GM10266 (cell line): ENCODE measurements at regions not wholly inside any gene's neighbourhood (a gene's known extent, or its start where the extent isn't known, plus 50 kb on each side); places are given as distances from the start of the nearest gene placed in this dataset.
"Not testable (repeated sequence)": the region's sequence is repeated elsewhere in the genome, so short reads cannot be mapped to it uniquely, and the experiment has no call there.

Experiments
- DNase-seq: peaks from one replicate; pipeline ENCODE4 v3.0.0; 2012; ENCODE audit errors: extremely low spot score
- TF ChIP-seq, protein P1 (sequence below): IDR thresholded peaks from 2 replicates; pipeline ENCODE4 v1.5.1; 2012; ENCODE audit warnings: mild to moderate bottlenecking, low read depth; ENCODE audit not compliant: control insufficient read depth, insufficient read depth; ENCODE audit errors: missing control alignments

DNA sequence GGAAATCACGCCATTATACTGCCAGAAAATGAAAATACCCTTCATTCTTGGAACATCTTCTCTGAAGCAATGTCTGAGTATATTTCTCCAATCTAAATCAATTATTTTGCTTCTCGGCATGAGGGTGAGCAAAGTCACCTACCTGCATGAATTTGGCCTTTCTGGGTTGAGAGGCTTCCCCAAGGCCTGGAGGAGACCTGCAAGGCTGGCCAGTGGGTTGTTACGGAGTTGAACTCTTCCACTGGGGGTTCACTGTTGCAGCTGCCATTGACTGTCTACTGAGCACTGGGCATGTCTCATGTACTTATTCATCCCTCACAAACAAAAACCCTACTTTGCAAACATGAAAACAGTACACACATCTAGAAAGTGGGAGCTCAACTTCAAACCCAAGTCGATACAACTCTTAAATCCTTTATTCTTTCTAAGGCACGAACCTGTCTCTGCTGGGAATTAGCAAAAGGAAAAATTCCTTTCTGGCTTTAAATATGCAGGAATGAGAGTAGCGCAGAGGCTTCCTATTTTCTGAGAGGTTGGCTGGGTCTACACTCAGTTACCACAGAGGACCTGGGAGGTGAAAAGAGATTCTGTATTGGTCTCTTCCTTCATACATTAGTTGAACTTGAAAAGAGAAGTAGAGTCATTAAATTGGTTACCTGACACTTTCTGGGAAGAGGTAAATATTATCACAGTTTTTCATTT lies 87.6 kb upstream of the SGK1 start:
- DNase-seq = no peak
- TF ChIP-seq, protein P1, sequence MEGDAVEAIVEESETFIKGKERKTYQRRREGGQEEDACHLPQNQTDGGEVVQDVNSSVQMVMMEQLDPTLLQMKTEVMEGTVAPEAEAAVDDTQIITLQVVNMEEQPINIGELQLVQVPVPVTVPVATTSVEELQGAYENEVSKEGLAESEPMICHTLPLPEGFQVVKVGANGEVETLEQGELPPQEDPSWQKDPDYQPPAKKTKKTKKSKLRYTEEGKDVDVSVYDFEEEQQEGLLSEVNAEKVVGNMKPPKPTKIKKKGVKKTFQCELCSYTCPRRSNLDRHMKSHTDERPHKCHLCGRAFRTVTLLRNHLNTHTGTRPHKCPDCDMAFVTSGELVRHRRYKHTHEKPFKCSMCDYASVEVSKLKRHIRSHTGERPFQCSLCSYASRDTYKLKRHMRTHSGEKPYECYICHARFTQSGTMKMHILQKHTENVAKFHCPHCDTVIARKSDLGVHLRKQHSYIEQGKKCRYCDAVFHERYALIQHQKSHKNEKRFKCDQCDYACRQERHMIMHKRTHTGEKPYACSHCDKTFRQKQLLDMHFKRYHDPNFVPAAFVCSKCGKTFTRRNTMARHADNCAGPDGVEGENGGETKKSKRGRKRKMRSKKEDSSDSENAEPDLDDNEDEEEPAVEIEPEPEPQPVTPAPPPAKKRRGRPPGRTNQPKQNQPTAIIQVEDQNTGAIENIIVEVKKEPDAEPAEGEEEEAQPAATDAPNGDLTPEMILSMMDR = no peak

DNA sequence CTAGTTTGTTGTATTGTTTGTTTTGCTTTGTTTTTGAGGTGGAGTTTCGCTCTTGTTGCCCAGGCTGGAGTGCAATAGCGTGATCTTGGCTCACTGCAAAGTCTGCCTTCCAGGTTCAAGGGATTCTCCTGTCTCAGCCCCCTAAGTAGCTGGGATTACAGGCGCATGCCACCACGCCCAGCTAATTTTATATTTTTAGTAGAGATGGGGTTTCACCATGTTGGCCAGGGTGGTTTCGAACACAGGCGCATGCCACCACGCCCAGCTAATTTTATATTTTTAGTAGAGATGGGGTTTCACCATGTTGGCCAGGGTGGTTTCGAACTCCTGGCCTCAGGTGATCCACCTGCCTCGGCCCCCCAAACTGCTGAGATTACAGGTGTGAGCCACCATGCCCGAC lies 85.4 kb upstream of the SGK1 start:
- DNase-seq = not testable (repeated sequence)

DNA sequence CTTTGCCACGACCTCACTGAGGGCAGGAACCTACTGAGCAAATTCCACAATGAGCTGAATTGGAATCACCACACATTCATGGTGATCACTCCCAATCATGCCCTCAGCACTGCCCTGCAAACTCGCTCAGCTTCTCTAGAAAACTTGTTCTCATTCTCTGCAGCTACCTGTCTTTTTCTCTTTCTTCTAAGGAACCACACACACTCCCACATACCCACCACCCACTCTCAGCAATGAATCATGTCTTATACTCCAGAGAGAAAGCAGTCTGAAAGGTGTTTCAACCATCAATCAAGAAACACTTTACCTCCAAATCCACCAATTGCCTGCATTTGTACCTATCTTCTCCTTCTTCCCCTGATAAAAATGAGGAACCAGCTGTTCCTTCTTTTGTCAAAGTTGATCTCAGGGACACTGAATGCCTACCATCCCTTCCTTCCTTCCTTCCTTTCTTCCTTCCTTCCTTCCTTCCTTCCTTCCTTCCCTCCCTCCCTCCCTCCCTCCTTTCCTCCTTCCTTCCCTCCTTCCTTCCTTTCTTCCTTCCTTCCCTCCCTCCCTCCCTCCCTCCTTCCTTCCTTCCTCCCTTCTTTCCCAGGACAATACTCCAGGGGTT lies 84.6 kb upstream of the SGK1 start:
- TF ChIP-seq, protein P1 = no peak

DNA sequence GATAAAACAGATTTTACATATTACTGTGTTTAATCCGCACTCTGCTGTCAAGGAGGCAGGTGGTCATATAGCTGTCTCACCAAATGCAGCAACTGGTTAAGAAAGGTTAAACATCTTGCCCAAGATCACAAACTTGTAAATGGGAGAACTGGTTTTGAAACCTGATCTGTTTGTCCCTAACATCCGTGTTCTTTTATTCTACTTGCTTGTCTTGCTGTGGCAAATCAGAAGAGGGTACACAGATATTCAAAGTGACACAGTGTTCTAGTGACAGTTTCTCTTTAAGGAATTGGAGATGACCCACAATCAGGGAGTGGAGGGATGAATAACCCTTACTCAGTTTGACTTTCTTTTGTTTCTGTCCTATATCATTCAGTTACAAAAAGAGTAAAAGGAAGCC lies 83.0 kb upstream of the SGK1 start:
- no peak for DNase-seq
- TF ChIP-seq, protein P1 = no peak

More for the DNA sequence above, 84.6 kb upstream of the SGK1 start:
- DNase-seq = no peak

DNA sequence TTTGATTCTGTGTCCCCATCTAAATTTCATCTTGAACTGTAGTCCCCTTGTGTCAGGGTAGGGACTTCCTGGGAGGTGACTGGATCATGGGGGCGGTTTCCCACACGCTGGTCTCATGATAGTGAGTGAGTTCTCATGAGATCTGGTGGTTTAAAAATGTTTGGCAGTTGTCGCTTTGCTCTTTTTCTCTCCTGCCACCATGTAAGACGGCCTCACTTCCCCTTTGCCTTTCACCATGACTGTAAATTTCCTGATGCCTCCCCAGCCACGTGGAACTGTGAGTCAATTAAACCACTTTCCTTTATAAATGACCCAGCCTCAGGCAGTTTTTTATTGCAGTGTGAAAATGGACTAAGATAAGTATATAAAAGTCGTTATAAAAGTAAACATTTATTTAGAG lies 80.5 kb upstream of the SGK1 start:
- no peak for DNase-seq
- TF ChIP-seq, protein P1 = no peak

DNA sequence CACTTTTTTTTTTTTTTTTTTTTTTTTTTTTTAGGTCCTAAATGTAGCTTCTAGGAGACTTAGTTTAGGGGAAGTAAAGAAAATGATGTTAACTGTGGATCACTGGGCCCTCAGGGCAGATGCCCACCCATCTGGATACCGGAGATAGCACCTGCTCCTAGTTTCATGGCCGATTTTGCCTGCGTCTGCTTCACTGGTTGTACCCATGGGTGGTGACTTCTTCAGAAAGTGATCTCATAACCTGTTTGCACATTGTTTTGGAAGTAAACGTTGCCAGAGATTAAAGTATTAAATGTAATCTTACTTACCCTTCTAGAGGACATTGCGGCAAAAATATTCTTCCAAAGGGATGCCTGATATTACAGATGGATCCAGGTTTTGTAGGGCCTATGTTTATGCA lies 79.8 kb upstream of the SGK1 start:
- TF ChIP-seq, protein P1 = no peak
- DNase-seq = no peak

DNA sequence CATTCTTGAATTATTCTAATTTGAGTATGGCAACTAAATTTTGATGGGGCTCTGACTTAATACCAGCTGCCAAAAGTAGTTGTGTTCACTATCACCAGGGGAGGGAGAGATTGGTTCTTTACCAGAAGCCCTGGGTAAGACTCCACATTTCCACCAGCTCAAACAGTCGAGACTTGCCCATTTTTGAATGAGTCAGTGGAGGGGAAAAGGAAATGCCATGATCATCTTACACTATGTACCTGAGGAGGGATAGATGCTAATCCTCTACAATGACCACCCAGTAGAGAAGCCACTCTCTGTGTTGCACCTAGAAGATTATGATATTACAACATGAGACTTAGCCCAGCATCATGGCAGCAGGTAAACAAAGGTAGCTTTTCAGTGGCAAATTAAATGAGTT lies 77.0 kb upstream of the SGK1 start:
- DNase-seq = no peak
- TF ChIP-seq, protein P1 = no peak
